Panc1 (cell line): ENCODE measurements at regions not wholly inside any gene's neighbourhood (a gene's known extent, or its start where the extent isn't known, plus 50 kb on each side); places are given as distances from the start of the nearest gene placed in this dataset.

ENCODE experiments used
- POLR2AphosphoS5 ChIP-seq: IDR thresholded peaks from 2 replicates; pipeline ENCODE4 v1.6.1; 2012; ENCODE audit warnings: mild to moderate bottlenecking, low read depth, low read length, moderate library complexity
- SIN3A ChIP-seq: IDR thresholded peaks from 2 replicates; pipeline ENCODE4 v1.6.1; 2012; ENCODE audit warnings: low read depth, mild to moderate bottlenecking, low read length, moderate library complexity, borderline replicate concordance; ENCODE audit not compliant: insufficient read depth
- TF ChIP-seq, protein P1 (sequence below): fragments of 450-650 bp; IDR thresholded peaks from 2 replicates; pipeline ENCODE4 v1.5.1; 2017; ENCODE audit warnings: mild to moderate bottlenecking
- TF ChIP-seq, protein P2 (sequence below), 2 experiments: IDR thresholded peaks; 2 replicates each; pipeline ENCODE4 v1.6.1; 2011 to 2012; ENCODE audit warnings: low read depth in 2 of 2, control low read depth in 1 of 2, low read length in 1 of 2, mild to moderate bottlenecking in 1 of 2, moderate library complexity in 1 of 2; ENCODE audit not compliant: insufficient read depth in 1 of 2

DNA sequence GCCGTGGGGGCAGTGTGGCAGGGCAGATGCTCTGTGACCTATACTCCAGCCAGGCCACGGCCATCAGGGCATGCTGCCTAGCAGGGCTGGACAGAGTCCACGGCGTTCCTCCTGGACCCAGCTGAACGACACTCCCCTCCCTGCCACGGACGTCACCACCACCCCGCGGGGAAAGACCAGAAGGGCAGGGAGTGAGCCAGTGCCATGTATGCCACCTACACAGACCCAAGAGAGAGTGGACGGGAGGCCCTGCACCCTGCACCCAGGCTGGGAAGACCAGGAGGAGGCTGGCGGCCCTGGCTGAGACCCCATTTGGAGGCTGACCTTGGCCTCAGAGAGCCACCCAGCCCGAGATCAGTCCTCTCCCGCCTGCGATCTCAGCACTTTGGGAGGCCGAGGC is 101.9 kb downstream of the FAM53A start:
- TF ChIP-seq, protein P1, sequence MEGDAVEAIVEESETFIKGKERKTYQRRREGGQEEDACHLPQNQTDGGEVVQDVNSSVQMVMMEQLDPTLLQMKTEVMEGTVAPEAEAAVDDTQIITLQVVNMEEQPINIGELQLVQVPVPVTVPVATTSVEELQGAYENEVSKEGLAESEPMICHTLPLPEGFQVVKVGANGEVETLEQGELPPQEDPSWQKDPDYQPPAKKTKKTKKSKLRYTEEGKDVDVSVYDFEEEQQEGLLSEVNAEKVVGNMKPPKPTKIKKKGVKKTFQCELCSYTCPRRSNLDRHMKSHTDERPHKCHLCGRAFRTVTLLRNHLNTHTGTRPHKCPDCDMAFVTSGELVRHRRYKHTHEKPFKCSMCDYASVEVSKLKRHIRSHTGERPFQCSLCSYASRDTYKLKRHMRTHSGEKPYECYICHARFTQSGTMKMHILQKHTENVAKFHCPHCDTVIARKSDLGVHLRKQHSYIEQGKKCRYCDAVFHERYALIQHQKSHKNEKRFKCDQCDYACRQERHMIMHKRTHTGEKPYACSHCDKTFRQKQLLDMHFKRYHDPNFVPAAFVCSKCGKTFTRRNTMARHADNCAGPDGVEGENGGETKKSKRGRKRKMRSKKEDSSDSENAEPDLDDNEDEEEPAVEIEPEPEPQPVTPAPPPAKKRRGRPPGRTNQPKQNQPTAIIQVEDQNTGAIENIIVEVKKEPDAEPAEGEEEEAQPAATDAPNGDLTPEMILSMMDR: no peak
- TF ChIP-seq POLR2AphosphoS5 (no peak), SIN3A (no peak)
- TF ChIP-seq, protein P2, sequence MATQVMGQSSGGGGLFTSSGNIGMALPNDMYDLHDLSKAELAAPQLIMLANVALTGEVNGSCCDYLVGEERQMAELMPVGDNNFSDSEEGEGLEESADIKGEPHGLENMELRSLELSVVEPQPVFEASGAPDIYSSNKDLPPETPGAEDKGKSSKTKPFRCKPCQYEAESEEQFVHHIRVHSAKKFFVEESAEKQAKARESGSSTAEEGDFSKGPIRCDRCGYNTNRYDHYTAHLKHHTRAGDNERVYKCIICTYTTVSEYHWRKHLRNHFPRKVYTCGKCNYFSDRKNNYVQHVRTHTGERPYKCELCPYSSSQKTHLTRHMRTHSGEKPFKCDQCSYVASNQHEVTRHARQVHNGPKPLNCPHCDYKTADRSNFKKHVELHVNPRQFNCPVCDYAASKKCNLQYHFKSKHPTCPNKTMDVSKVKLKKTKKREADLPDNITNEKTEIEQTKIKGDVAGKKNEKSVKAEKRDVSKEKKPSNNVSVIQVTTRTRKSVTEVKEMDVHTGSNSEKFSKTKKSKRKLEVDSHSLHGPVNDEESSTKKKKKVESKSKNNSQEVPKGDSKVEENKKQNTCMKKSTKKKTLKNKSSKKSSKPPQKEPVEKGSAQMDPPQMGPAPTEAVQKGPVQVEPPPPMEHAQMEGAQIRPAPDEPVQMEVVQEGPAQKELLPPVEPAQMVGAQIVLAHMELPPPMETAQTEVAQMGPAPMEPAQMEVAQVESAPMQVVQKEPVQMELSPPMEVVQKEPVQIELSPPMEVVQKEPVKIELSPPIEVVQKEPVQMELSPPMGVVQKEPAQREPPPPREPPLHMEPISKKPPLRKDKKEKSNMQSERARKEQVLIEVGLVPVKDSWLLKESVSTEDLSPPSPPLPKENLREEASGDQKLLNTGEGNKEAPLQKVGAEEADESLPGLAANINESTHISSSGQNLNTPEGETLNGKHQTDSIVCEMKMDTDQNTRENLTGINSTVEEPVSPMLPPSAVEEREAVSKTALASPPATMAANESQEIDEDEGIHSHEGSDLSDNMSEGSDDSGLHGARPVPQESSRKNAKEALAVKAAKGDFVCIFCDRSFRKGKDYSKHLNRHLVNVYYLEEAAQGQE (IDR thresholded peaks at IDR 0.05; ENCODE audit: insufficient read depth in 1 of 2, low read depth in 2 of 2, low read length in 1 of 2): no peak
